HepG2 (cell line): ENCODE measurements at regions not wholly inside any gene's neighbourhood (a gene's known extent, or its start where the extent isn't known, plus 50 kb on each side); places are given as distances from the start of the nearest gene placed in this dataset.

Experiments
- AKNA ChIP-seq: sonication (generic); formaldehyde crosslinking; IDR thresholded peaks from 2 replicates; pipeline ENCODE4 v1.4.0; 2020; ENCODE audit warnings: missing genetic modification reagents, borderline replicate concordance
- ATF1 ChIP-seq: IDR thresholded peaks from 2 replicates; pipeline ENCODE4 v1.6.1; 2016; ENCODE audit warnings: mild to moderate bottlenecking, control low read depth
- FOSL1 ChIP-seq: sonication (generic); formaldehyde crosslinking; IDR thresholded peaks from 2 replicates; pipeline ENCODE4 v1.9.0; 2021; ENCODE audit warnings: missing genetic modification reagents, borderline replicate concordance
- FOXM1 ChIP-seq: sonication (generic); formaldehyde crosslinking; IDR thresholded peaks from 2 replicates; pipeline ENCODE4 v1.5.0; 2020; ENCODE audit warnings: missing genetic modification reagents
- HNF4A ChIP-seq: sonication (generic); formaldehyde crosslinking; IDR thresholded peaks from 2 replicates; pipeline ENCODE4 v1.4.0; 2020; ENCODE audit warnings: missing genetic modification reagents
- NBN ChIP-seq: fragments of 450-650 bp; conservative IDR thresholded peaks from 2 replicates; pipeline ENCODE4 v1.6.1; 2017
- NR2F6 ChIP-seq, 2 experiments: IDR thresholded peaks; 2 replicates each; pipeline ENCODE4 v1.6.1; 2016; ENCODE audit warnings: antibody characterized with exemption in 1 of 2, mild to moderate bottlenecking in 1 of 2
- ONECUT2 ChIP-seq: sonication (generic); formaldehyde crosslinking; IDR thresholded peaks from 2 replicates; pipeline ENCODE4 v1.4.0; 2020; ENCODE audit warnings: missing genetic modification reagents
- PHB2 ChIP-seq: fragments of 450-650 bp; IDR thresholded peaks from 2 replicates; pipeline ENCODE4 v1.6.1; 2018; ENCODE audit not compliant: partially characterized antibody
- POGZ ChIP-seq: sonication (generic); formaldehyde crosslinking; IDR thresholded peaks from 2 replicates; pipeline ENCODE4 v1.4.0; 2020; ENCODE audit warnings: mild to moderate bottlenecking, missing genetic modification reagents
- SMAD3 ChIP-seq: sonication (generic); formaldehyde crosslinking; IDR thresholded peaks from 2 replicates; pipeline ENCODE4 v1.4.0; 2020; ENCODE audit warnings: missing genetic modification reagents
- SMC3 ChIP-seq: IDR thresholded peaks from 2 replicates; pipeline ENCODE4 v1.6.1; 2011; ENCODE audit warnings: low read length, improper control_type of control experiment
- SOX13 ChIP-seq, 3 experiments: fragments of 450-650 bp in 1 of 3; sonication (generic) in 1 of 3; formaldehyde crosslinking in 1 of 3; IDR thresholded peaks in 2 of 3; conservative IDR thresholded peaks in 1 of 3; 2 replicates each; pipeline versions ENCODE4 v1.5.0 to v1.6.1; 2016 to 2020; ENCODE audit warnings: antibody characterized with exemption in 1 of 3, mild to moderate bottlenecking in 1 of 3, missing compliant biosample characterization in 1 of 3, missing genetic modification reagents in 1 of 3, moderate library complexity in 1 of 3
- ZBTB21 ChIP-seq: sonication (generic); formaldehyde crosslinking; IDR thresholded peaks from 2 replicates; pipeline ENCODE4 v1.4.0; 2020; ENCODE audit warnings: missing genetic modification reagents
- ZFP41 ChIP-seq: sonication (generic); formaldehyde crosslinking; IDR thresholded peaks from 2 replicates; pipeline ENCODE4 v1.4.0; 2020; ENCODE audit warnings: mild to moderate bottlenecking, missing genetic modification reagents, borderline replicate concordance
- ZSCAN31 ChIP-seq: sonication (generic); formaldehyde crosslinking; IDR thresholded peaks from 2 replicates; pipeline ENCODE4 v1.5.0; 2020; ENCODE audit warnings: low read depth, mild to moderate bottlenecking, missing genetic modification reagents
- TF ChIP-seq, protein P1 (sequence below): sonication (generic); formaldehyde crosslinking; IDR thresholded peaks from 2 replicates; pipeline ENCODE4 v1.4.0; 2020; ENCODE audit warnings: missing genetic modification reagents, borderline replicate concordance
- TF ChIP-seq, protein P2 (sequence below): sonication (generic); formaldehyde crosslinking; IDR thresholded peaks from 2 replicates; pipeline ENCODE4 v1.5.1; 2020; ENCODE audit warnings: mild to moderate bottlenecking, moderate library complexity, missing genetic modification reagents
- TF ChIP-seq, protein P3 (sequence below): sonication (generic); formaldehyde crosslinking; conservative IDR thresholded peaks from 2 replicates; pipeline ENCODE4 v1.4.0; 2020; ENCODE audit warnings: missing genetic modification reagents

DNA sequence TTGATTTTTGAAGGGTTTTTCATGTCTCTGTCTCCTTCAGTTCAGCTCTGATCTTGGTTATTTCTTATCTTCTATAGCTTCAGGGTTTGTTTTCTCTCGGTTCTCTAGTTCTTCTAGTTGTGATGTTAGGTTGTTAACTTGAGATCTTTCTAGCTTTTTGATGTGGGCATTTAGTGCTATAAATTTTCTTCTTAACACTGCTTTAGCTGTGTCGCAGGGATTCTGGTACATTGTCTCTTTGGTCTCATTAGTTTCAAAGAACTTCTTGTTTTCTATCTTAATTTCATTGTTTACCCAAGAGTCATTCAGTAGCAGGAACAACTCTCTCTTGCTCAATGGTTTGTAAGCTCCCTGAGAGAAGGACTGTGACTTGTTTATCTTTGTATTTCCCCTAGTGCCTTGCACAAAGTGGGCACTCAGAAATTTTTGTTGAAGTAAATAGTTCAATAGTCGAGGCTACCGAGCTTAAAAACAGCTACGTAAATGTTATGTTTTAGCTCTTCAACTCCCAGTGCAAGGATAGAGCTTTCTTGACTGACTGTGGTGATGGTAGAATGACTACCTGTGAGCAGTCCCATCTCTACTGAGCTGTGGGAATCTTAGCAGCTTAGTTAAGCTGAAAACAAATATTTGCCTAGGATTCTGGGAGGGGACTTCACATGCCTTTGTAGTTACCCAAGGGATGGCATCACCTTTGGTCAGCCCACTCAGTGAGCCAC is 225.8 kb upstream of the ELL2 start (continued):
- TF ChIP-seq, protein P1, sequence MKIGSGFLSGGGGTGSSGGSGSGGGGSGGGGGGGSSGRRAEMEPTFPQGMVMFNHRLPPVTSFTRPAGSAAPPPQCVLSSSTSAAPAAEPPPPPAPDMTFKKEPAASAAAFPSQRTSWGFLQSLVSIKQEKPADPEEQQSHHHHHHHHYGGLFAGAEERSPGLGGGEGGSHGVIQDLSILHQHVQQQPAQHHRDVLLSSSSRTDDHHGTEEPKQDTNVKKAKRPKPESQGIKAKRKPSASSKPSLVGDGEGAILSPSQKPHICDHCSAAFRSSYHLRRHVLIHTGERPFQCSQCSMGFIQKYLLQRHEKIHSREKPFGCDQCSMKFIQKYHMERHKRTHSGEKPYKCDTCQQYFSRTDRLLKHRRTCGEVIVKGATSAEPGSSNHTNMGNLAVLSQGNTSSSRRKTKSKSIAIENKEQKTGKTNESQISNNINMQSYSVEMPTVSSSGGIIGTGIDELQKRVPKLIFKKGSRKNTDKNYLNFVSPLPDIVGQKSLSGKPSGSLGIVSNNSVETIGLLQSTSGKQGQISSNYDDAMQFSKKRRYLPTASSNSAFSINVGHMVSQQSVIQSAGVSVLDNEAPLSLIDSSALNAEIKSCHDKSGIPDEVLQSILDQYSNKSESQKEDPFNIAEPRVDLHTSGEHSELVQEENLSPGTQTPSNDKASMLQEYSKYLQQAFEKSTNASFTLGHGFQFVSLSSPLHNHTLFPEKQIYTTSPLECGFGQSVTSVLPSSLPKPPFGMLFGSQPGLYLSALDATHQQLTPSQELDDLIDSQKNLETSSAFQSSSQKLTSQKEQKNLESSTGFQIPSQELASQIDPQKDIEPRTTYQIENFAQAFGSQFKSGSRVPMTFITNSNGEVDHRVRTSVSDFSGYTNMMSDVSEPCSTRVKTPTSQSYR (CRISPR knock-in tag) = peak; percentile 21; the same call in 1 of the 2 replicates
- peak; percentile 45 for TF ChIP-seq NR2F6 (IDR thresholded peaks at IDR 0.05)
- TF ChIP-seq NR2F6 (CRISPR knock-in tag; IDR thresholded peaks at IDR 0.05) = no peak; the same call in 1 of the 2 replicates
- TF ChIP-seq SMC3 = peak; percentile 48; the same call in 1 of the 2 replicates
- TF ChIP-seq HNF4A (CRISPR knock-in tag) = peak; percentile 73
- no peak for TF ChIP-seq NBN
- TF ChIP-seq FOSL1 (CRISPR knock-in tag) = no peak
- TF ChIP-seq ZSCAN31 (CRISPR knock-in tag) = 0 out of 2 replicates have a peak, but pooled peaks have one; percentile 44
- TF ChIP-seq POGZ (CRISPR knock-in tag) = peak; percentile 92
- TF ChIP-seq ATF1 = peak; percentile 68; the same call in 1 of the 2 replicates
- no peak for TF ChIP-seq FOXM1 (CRISPR knock-in tag)
- TF ChIP-seq, protein P2, sequence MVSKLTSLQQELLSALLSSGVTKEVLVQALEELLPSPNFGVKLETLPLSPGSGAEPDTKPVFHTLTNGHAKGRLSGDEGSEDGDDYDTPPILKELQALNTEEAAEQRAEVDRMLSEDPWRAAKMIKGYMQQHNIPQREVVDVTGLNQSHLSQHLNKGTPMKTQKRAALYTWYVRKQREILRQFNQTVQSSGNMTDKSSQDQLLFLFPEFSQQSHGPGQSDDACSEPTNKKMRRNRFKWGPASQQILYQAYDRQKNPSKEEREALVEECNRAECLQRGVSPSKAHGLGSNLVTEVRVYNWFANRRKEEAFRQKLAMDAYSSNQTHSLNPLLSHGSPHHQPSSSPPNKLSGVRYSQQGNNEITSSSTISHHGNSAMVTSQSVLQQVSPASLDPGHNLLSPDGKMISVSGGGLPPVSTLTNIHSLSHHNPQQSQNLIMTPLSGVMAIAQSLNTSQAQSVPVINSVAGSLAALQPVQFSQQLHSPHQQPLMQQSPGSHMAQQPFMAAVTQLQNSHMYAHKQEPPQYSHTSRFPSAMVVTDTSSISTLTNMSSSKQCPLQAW (CRISPR knock-in tag) = 0 out of 2 replicates have a peak, but pooled peaks have one; percentile 32
- no peak for TF ChIP-seq AKNA (CRISPR knock-in tag)
- TF ChIP-seq SMAD3 (CRISPR knock-in tag) = peak; percentile 62; the same call in 1 of the 2 replicates
- TF ChIP-seq ONECUT2 (CRISPR knock-in tag) = 0 out of 2 replicates have a peak, but pooled peaks have one; percentile 41
- TF ChIP-seq ZFP41 (CRISPR knock-in tag) = no peak
- peak; percentile 75 for TF ChIP-seq SOX13 (IDR thresholded peaks at IDR 0.05)
- TF ChIP-seq SOX13 (CRISPR knock-in tag; conservative IDR thresholded peaks at IDR 0.05 in 1 of 2, IDR thresholded peaks at IDR 0.05 in 1 of 2) = peak in 1 of 2 experiments; percentile 92; a peak in 2 of 4 replicates
- TF ChIP-seq PHB2 = no peak
- no peak for TF ChIP-seq ZBTB21 (CRISPR knock-in tag)
- TF ChIP-seq, protein P3, sequence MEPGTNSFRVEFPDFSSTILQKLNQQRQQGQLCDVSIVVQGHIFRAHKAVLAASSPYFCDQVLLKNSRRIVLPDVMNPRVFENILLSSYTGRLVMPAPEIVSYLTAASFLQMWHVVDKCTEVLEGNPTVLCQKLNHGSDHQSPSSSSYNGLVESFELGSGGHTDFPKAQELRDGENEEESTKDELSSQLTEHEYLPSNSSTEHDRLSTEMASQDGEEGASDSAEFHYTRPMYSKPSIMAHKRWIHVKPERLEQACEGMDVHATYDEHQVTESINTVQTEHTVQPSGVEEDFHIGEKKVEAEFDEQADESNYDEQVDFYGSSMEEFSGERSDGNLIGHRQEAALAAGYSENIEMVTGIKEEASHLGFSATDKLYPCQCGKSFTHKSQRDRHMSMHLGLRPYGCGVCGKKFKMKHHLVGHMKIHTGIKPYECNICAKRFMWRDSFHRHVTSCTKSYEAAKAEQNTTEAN (CRISPR knock-in tag) = peak; percentile 82
